Ishikawa (cell line): ENCODE measurements at regions not wholly inside any gene's neighbourhood (a gene's known extent, or its start where the extent isn't known, plus 50 kb on each side); places are given as distances from the start of the nearest gene placed in this dataset.

Source experiments
- CREB1 ChIP-seq: IDR thresholded peaks from 2 replicates; pipeline ENCODE4 v1.6.1; 2012; ENCODE audit warnings: low read depth
- EP300 ChIP-seq: IDR thresholded peaks from 2 replicates; pipeline ENCODE4 v1.6.1; 2012; ENCODE audit warnings: borderline replicate concordance
- FOXM1 ChIP-seq: IDR thresholded peaks from 2 replicates; pipeline ENCODE4 v1.6.1; 2012; ENCODE audit warnings: low read depth, borderline replicate concordance
- MAX ChIP-seq: IDR thresholded peaks from 2 replicates; pipeline ENCODE4 v1.6.1; 2012
- NFIC ChIP-seq: IDR thresholded peaks from 2 replicates; pipeline ENCODE4 v1.6.1; 2012
- RAD21 ChIP-seq: IDR thresholded peaks from 2 replicates; pipeline ENCODE4 v1.6.1; 2012; ENCODE audit warnings: low read depth
- TAF1 ChIP-seq: IDR thresholded peaks from 2 replicates; pipeline ENCODE4 v1.6.1; 2012; ENCODE audit warnings: low read depth, mild to moderate bottlenecking
- TCF12 ChIP-seq: IDR thresholded peaks from 2 replicates; pipeline ENCODE4 v1.6.1; 2012; ENCODE audit warnings: low read depth
- YY1 ChIP-seq: IDR thresholded peaks from 2 replicates; pipeline ENCODE4 v1.6.1; 2012; ENCODE audit warnings: low read depth
- ZBTB7A ChIP-seq: IDR thresholded peaks from 2 replicates; pipeline ENCODE4 v1.6.1; 2012; ENCODE audit warnings: low read depth
- TF ChIP-seq, protein P1 (sequence below): IDR thresholded peaks from 2 replicates; pipeline ENCODE4 v1.6.1; 2012; ENCODE audit warnings: low read depth, mild to moderate bottlenecking

GRCh38 chr4:28886934-28887333 lies 1833.2 kb upstream of the PCDH7 start:
- TF ChIP-seq ZBTB7A = no peak
- TF ChIP-seq, protein P1, sequence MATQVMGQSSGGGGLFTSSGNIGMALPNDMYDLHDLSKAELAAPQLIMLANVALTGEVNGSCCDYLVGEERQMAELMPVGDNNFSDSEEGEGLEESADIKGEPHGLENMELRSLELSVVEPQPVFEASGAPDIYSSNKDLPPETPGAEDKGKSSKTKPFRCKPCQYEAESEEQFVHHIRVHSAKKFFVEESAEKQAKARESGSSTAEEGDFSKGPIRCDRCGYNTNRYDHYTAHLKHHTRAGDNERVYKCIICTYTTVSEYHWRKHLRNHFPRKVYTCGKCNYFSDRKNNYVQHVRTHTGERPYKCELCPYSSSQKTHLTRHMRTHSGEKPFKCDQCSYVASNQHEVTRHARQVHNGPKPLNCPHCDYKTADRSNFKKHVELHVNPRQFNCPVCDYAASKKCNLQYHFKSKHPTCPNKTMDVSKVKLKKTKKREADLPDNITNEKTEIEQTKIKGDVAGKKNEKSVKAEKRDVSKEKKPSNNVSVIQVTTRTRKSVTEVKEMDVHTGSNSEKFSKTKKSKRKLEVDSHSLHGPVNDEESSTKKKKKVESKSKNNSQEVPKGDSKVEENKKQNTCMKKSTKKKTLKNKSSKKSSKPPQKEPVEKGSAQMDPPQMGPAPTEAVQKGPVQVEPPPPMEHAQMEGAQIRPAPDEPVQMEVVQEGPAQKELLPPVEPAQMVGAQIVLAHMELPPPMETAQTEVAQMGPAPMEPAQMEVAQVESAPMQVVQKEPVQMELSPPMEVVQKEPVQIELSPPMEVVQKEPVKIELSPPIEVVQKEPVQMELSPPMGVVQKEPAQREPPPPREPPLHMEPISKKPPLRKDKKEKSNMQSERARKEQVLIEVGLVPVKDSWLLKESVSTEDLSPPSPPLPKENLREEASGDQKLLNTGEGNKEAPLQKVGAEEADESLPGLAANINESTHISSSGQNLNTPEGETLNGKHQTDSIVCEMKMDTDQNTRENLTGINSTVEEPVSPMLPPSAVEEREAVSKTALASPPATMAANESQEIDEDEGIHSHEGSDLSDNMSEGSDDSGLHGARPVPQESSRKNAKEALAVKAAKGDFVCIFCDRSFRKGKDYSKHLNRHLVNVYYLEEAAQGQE = no peak
- no peak for TF ChIP-seq NFIC
- TF ChIP-seq EP300 = no peak
- no peak for TF ChIP-seq TCF12
- TF ChIP-seq TAF1 = no peak
- no peak for TF ChIP-seq RAD21
- no peak for TF ChIP-seq MAX
- TF ChIP-seq FOXM1 = no peak
- TF ChIP-seq CREB1 = no peak
- no peak for TF ChIP-seq YY1
